NCI-H446 (cell line): ENCODE measurements at regions not wholly inside any gene's neighbourhood (a gene's known extent, or its start where the extent isn't known, plus 50 kb on each side); places are given as distances from the start of the nearest gene placed in this dataset.

Source experiments
- DNase-seq, 2 experiments: peaks; one replicate each; lab custom pipeline; 2025; lab: John Stamatoyannopoulos, UW

DNA sequence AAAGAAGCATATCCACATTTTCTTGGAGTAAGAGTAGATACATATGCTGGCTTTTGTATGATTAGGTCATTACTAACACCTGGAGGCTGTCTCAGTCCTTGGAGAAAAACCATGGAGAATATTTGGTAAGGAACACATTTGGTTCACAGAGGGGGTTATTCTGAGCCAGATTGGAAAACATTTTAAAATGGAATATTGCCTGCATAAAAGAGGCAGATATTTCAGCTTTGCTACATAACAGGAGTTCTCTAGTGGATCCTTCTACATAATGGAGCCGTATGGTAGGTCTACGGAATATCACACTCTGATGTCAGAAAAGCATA lies 415.1 kb downstream of the ADGRL2 start:
- DNase-seq = no peak

DNA sequence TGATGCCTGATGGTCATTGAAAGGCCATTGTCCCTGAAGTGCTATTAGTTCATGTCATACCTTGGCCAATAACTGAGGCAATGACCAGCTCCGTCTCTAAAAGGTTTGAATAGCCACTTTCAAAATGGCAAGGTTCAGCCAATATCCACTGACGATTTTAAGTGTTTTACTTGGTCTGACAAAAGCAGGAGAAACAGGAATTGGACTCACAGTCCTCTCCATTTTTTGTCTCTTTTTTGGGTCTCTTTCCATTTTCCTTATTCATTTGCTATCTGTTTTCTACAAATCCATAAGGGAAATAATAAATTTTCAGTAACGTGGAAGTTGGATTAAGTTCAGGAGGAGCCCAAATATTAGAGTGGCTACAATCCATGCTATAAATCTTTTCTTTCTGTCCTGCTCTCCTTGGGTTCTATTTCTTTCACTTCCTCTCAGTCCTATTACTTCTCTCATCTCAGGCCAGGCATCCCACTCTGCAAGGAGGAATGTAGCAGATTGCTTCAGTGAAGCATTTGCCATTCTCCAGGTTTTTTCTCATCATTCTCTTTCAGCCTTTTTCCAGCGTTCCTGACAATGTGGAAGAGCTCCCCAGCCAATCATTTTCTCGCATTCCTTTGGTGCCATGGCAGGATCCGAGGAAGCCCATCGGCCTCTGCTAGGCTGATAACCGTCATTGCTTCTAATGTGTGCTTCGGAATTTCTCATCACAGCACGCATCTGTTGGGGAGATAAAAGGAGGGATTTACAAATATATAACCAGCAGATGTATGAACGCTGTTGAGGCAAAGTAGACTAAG lies 414.5 kb downstream of the ADGRL2 start:
- no peak for DNase-seq

DNA sequence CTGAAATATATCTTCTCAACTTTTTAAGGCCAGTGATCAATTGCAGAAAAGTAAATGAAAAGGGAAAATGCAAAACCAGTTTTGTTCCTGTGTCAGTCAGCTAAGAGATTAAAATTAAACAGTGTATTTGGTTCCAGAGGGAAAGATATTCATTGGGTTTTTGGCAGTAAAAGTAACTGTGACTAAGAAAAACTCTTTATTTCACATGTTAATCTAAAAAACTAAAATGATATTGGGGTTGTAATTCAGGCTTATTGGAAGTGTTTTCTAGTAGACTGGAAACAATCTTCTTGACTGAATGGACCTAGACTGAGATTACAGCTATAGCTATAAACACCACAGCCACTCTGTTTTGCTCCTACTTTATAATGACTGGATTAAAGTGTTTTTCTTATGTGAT lies 413.9 kb downstream of the ADGRL2 start:
- DNase-seq = no peak

DNA sequence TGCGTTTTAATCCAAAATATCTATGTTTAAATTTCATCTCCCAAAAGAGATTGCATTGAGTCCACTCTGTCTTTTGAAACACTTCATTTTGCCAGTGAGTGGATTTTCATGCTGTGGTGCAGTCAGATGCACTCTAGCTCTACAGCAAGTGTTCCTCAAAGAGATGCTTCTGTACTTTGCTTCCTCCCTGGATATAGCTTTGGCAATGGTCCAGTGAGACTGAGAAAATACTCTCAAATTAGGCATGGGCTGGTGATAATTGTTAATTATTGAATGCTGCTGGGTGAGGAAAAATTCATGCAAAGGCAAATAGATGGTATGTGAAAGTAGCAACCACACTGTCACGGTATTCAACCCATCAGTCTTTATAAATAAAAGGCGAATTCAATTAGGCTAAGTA lies 396.9 kb downstream of the ADGRL2 start:
- peak; percentile 71 to 87 for DNase-seq

DNA sequence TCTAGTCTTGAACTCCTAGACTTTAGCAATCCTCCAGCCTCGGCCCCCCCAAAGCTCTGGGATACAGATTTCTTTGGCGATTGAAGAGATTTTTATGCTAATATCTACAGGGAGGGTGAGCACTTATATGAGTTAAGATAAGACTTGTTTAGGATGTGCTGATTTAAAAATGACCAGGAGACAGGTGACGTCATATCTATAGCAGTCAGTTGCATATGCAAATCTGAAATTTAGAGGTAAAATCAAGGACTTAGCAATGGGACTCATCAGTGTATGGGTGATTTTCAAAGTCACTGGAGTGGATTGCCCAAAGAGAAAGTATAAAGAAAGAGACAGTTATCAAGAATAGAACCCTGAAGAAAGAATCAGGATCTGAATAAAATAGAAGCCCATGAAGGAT lies 394.5 kb downstream of the ADGRL2 start:
- no peak for DNase-seq

DNA sequence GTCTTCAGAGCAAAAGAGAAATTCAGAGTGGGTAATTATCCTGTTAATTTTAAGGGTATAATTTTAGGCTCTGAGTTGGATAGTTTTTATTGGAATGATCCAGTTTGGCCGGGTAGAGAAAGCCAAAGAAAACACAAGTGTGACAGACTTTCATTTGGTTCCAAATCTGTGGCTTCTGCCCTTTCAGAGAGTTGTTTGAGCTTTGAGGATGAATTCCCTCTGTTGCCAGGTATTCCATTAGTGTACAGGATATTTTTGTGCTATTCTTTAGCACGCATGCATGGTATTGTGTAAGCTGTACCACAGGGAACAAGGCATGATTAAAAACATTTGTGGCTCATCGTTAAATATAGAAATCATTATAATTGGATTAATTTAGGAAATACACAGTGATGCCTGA lies 384.4 kb downstream of the ADGRL2 start:
- DNase-seq = peak; percentile 46 to 71

DNA sequence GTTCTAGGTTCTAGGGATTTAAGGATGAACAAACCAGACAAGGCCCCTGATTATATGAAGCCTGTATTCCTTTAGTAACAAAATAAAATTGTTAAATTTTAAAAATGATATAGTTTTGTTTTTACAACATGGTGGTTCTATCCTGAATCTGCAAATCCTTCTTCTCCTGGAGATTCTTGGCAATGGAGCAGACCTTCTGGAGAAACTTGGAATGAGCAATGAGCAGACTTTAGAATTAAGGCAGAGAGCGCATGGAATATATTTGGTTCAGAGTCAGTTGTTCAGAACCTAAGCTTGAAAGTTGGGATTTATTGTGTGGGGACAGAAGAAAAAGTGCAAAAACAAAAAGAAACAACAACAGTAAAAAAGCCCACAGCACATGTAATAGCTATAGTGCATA lies 381.1 kb downstream of the ADGRL2 start:
- DNase-seq = peak; percentile 33 to 83

DNA sequence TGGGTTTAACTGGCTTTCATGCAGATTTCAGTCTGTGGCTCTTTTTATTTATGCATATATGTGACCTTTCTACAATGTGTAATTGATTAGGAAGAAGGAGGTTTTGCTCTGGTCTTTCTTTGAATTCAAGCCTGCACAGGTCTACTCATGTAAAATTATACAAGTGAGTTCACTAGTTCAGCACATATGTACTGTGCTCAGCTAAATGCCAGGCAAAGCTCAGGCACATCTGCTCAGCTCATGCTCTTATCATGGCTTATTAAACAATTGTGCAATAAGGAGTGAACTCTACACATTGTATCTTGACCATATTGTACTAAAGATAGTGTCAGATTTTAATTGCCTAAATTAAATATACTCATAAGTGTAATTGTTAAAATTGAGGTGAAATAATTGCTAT lies 378.4 kb downstream of the ADGRL2 start:
- DNase-seq = peak; percentile 54 to 84

DNA sequence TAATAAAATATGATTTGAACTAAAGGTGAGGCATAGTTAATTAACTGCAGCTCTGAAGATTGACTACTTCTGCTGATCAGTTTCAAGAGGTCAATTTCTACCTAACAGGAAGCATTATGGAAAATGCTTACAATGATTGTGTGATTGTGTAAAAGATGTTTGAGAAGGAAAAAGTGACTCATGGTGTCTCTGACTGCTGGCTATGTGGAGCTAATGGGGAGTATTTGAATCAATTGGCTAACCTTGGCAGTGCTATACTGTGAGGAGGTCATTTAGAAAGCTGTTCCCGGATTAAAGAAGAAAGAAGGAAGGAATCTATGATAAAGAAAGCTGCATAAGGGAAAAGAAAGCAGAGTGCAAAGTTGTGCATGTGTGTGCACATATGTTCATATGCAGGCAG lies 376.5 kb downstream of the ADGRL2 start:
- DNase-seq = peak in 1 of 2 experiments; percentile 24

DNA sequence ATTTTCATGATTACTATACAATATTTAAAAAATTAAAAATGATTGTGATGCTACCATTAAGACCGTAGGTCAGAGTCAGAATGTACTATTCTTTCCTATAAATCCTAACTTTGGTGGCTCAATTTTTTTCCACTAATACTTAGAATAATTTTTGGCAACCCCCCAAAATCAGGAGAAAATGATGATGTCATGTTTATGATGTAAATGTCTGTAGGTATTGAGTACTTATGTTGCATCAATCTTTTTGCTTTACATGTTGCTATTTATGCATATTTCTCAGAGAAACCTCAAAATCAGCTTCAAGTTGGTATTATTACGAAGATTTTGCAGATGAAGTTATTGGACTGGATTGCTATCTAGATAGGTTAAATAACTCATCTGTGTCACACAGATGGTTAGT lies 371.2 kb downstream of the ADGRL2 start:
- peak in 1 of 2 experiments; percentile 4 for DNase-seq

DNA sequence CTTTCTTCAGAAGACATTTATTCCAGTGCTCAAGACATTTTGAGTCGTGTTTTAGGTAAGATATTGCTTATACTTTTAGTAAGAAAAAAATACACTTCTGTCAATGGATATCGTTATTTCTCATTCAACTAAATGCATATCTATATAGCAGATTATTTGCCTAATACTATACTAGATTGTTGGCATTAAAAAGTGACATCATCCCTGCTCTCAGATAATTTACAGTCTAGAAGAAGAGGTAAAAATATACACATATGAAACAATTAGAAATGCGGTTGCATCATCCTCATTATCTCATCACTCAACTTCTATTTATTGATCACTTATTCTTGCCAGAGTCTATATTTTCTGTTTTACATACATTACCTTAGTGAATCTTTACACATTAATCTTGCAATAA lies 367.7 kb downstream of the ADGRL2 start:
- no peak for DNase-seq

DNA sequence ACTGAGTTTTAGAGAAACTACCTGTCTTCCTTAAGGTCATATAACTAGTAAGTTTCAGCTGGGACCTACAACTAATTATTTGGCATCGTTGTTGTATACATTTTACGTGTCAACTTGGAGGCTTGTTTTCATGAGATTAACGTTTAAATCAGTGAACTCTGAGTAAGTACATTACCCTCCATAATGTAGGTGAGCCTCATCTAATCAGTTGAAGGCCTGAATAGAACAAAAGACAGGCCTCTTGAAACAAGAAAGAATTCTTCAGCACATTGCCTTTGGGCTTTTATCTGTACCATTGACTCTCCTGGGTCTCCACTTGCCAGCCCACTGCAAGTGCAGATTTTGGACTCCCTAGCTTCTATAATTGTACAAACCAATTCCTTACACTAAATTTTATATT lies 364.6 kb downstream of the ADGRL2 start:
- DNase-seq = no peak

DNA sequence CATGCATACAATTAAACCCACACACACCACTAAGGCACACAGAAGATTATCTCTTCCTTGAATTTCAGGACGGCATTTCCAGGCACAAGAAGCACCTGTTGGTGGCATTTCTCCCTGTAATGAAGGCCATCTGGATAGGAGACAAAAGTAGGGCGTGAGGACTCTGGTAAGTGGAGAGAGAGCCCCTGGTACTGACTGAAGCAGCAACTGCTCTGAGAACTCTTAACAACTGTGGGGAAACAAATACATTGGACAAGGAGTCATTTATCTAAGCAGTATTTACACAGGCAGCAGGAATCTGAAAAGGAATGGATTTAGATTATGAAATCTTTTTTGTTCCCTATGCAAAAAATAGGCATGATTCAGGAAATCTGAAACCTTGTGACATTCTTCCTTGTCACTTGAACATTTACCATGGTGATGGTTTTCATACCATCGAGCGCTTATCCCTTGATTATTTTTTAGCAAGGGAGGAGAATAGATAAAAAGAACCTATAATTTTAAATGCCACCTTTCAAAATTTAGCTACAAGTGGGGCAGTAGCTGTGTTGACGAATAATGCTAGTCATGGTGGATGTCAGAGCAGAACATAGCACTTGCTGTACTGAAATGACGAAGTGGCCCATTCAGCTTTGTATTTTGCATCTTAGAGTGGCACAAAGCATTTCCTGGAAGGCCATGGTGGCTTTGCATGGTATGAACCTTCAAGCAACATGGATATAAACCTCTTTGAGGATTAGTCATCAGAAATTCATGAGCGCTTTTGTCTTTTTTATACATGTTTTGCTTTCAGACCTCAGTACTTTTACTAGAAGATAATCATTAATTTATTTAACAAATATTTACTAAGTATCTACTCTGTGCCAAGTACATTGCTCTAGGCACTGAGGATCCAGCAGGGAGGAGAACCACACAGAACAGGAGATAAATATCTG lies 362.0 kb downstream of the ADGRL2 start:
- no peak for DNase-seq

DNA sequence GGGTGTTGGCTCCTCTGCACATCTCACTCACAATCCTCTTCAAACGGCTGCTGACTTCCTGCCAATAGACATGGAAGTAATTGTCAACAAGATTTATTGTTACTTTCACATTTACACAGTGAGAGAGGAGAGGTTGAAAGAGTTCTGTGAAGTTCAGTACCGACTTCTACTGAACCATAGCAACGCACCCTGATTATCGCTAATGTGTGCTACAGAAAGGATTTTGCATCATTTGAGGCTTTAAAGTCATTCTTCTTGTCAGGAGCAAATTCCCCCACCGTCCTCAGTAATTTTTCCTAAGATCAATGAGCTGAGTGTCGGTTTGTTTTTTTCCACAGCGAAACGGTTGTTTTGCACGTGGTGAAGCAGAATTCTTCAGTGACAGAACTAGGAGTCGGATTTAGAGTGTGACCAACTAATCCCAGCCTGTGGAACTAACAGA lies 361.0 kb downstream of the ADGRL2 start:
- DNase-seq = peak; percentile 79 to 80

DNA sequence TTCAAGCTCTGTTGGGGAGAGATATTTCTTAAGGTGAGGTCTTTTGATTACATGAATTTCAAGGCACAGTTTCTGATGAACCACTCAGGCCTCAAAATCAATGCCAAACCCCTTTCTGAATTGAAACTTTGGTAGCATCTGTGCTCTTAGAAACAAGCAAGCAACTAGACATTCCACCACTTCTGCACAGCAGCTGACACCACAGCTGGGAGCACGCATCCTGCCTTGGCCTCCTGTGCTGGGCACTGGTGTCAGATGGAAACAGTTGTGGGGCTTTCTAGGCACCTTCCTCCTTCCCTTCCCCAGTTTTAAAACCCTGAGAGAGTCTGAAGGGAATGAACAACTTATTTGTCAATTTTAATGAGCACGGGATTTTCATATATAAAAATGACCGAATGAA lies 360.2 kb downstream of the ADGRL2 start:
- DNase-seq = peak in 1 of 2 experiments; percentile 40

DNA sequence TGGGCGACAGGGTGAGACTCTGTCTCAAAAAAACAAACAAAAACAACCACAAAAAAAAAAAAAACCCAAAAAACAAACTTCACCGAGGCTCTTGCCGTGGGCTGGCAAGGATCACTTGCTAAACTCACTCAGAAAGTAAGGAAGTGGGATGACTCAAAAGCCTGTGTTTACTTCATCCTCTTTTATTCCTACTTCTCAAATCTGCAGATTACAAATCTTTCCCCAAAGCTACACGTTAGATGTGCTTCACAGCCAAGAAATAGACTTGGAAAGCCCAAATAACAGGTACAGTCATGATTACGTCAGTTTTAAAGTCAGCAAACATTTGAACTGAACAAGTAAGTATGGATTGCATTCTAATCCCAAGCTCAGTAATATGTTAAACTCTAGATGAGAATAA lies 359.3 kb downstream of the ADGRL2 start:
- DNase-seq = no peak

DNA sequence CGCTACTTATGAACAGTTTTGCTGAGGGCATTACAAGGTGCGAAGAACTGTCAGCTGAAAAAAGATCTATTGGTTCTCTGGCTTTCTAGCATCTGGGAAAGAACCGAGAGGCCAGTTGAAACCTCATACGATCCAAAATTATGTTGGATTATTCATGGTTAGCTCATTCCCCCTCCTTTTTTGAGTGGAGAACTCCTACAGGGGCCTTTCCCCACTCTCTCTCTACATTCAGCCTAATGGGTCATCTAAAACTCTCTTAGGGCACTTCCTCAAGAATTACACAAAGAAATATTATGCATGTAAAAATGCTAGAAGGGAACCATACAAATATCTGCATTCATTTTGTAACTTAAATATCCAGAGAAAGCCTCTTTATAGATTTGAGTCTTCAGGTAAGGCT lies 358.2 kb downstream of the ADGRL2 start:
- no peak for DNase-seq

DNA sequence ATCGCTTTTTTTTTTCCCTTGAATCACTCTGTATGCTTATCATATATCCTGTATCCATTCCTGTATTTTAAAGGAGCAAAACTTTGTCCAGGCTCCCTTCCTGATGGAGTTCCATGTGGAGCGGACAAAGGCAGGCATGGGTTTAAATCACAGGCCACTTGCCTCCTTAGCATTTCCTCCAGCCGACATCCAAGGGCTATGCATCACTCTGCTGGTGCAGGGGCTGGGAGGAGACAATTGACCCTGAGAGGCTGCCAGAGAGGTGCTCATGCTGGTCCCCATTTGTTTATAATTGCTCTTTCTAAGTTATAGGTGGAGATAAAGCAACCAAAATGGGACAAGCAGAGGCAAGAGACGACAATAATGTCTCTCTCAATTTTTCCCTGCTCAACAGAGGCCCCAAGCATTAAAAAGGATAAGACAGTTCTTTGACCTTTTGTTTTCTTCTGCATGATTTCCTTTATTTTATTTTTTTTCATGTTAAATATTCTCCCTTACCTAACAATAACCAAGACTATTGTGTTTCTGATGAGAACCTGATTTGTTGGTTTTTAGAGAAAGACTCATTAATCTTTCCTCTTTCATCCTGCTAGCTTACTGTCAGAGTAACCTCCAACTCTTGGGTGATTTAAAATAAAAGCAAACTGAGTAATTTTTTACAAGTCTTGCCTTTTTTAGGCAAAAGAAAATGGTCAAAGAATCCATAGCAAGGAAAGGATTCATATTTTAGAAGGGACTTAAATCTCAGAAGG lies 353.7 kb downstream of the ADGRL2 start:
- DNase-seq = no peak

DNA sequence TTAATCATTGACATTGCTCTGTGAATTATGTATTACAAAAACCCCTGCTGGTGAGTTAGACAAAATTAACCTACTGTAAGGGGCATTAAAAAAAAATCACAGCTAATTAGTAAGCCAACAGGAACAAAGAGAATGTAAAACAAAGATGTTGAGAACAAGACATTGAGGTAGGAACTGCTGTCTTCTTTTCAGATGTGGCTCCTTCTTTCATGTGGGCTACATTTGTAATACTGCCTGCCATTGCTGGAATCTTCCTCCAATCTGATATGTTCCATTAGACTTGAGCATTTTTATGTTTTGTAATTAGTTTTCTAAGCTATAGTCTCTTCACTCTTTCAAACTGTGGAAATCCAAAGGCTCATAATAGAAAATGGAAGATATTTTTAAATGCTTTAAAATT lies 353.0 kb downstream of the ADGRL2 start:
- no peak for DNase-seq

DNA sequence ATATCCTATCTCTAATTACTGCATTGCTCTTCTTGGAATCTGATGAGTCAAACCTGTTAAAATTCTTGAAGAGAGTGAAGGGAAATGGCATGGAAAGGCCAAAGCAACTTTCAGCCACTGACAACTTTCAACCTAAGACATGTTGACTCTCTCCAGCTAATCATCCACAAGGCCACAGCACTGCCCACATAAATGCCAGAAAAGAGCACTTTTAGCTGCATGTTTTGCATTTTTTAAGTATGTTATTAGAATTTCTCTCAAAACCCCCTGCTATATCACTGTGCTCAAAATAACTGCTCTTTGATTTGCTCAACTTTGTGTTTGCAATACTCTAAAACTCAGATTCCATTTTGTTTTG lies 352.5 kb downstream of the ADGRL2 start:
- DNase-seq = peak in 1 of 2 experiments; percentile 34

DNA sequence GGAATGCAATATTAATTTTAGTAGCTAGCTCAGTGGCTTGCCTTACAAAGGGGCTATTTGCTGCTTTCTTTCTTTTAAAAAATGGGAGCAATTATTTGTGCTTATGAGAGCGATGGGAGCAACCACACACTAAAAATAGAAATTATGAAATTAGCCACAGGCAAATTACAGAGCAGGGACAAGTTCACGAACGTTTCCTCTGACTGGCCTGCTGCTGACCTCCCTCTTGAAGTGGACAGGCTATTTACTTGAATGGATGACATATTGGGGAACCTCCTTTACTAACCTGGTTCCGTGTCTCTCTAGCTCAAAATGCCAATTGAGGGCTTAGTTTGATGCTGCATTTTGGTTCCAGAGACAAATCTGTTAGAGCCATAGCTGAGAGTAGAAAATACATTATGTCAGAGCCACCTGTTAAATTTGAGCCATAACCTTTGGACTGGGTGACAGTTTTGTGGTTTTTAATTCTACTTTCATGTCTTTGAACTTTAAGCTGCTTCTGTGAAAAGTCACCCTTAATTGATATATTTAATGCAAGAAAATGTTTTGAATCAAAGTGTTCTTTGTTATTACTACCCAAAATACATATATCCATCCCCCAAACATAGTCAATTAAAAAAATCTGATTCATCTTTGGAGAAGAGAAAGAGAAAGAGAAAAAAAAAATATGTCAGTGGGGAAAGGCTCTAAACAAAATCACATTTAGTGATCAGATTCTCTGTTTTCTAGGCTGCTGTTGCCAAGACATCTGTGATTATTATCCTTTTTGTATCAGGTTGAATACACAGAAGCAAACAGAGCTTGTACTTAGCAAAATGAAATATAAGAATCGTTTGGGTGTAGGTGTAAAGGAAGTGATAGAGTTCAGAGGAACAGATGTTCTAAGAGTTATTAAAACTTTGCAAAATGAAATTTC lies 351.9 kb downstream of the ADGRL2 start:
- peak in 1 of 2 experiments; percentile 34 for DNase-seq
